K562 (cell line): ENCODE measurements at regions not wholly inside any gene's neighbourhood (a gene's known extent, or its start where the extent isn't known, plus 50 kb on each side); places are given as distances from the start of the nearest gene placed in this dataset.

Source experiments
- BCOR ChIP-seq: fragments of 450-650 bp; IDR thresholded peaks from 2 replicates; pipeline ENCODE4 v1.6.1; 2016
- HDAC2 ChIP-seq: fragments of 450-650 bp; IDR thresholded peaks from 2 replicates; pipeline ENCODE4 v1.6.1; 2016; ENCODE audit warnings: mild to moderate bottlenecking
- KAT2B ChIP-seq: IDR thresholded peaks from one replicate; pipeline ENCODE4 v1.6.1; 2012; ENCODE audit warnings: low read depth, mild to moderate bottlenecking, control low read depth, inconsistent platforms, low read length, moderate library complexity
- PCBP1 ChIP-seq: fragments of 200-400 bp; formaldehyde crosslinking; IDR thresholded peaks from 2 replicates; pipeline ENCODE4 v1.6.1; 2018; ENCODE audit warnings: mild to moderate bottlenecking, low read depth, low read length; ENCODE audit not compliant: poor library complexity, severe bottlenecking
- RBM17 ChIP-seq: fragments of 200-400 bp; formaldehyde crosslinking; IDR thresholded peaks from 2 replicates; pipeline ENCODE4 v1.6.1; 2017; ENCODE audit warnings: low read depth, mild to moderate bottlenecking, low read length, borderline replicate concordance
- RBM25 ChIP-seq: fragments of 200-400 bp; formaldehyde crosslinking; IDR thresholded peaks from 2 replicates; pipeline ENCODE4 v1.6.1; 2018; ENCODE audit warnings: low read length, low read depth, moderate library complexity; ENCODE audit not compliant: severe bottlenecking
- RCOR1 ChIP-seq, 2 experiments: IDR thresholded peaks; 2 replicates each; pipeline ENCODE4 v1.6.1; 2012; ENCODE audit warnings: low read depth in 2 of 2, low read length in 2 of 2, borderline replicate concordance in 1 of 2, improper control_type of control experiment in 1 of 2
- SLC30A9 ChIP-seq: fragments of 250-450 bp; sonication (Bioruptor Pico); IDR thresholded peaks from 2 replicates; pipeline ENCODE4 v1.8.0; 2022; ENCODE audit warnings: mild to moderate bottlenecking, moderate library complexity
- SRSF1 ChIP-seq: fragments of 200-400 bp; formaldehyde crosslinking; IDR thresholded peaks from 2 replicates; pipeline ENCODE4 v1.6.1; 2017; ENCODE audit warnings: mild to moderate bottlenecking, low read depth, low read length, moderate library complexity
- ZNF12 ChIP-seq: sonication (generic); formaldehyde crosslinking; IDR thresholded peaks from 2 replicates; pipeline ENCODE4 v1.4.0; 2020; ENCODE audit warnings: mild to moderate bottlenecking, missing genetic modification reagents
- ZNF41 ChIP-seq: fragments of 250-450 bp; sonication (Bioruptor Pico); conservative IDR thresholded peaks from 2 replicates; pipeline ENCODE4 v1.4.0; 2020; ENCODE audit warnings: mild to moderate bottlenecking
- TF ChIP-seq, protein P1 (sequence below): fragments of 450-650 bp; IDR thresholded peaks from 2 replicates; pipeline ENCODE4 v1.6.1; 2018; ENCODE audit not compliant: partially characterized antibody

DNA sequence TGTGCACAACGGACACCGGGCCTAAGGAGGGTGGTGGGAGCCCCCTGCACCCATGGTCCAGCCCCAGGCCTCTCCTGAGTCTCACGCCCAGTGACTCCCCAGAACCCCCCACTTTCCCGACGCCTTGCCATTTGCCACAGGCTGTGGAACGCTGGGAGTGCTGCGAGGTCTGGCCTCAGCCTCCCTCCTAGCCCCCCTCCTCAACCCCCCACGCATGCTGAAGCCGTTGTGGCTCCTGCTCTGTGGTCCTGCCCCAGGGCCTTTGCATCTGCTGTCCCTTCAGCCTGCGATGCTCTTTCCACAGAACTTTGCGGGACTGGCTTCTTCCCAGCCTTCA is 226.0 kb upstream of the GSE1 start (continued):
- TF ChIP-seq SRSF1 (no peak), ZNF41 (CRISPR knock-in tag) (no peak), RBM25 (peak; percentile 63), PCBP1 (peak; percentile 51), RCOR1 (IDR thresholded peaks at IDR 0.05; ENCODE audit: borderline replicate concordance in 1 of 2, low read depth in 2 of 2, low read length in 2 of 2) (0 out of 4 replicates have a peak, but pooled peaks of 1 of the 2 experiments have one; percentile 24), RBM17 (no peak), ZNF12 (CRISPR knock-in tag) (no peak), KAT2B (no peak), BCOR (peak; percentile 73), SLC30A9 (CRISPR knock-in tag) (no peak), HDAC2 (peak; percentile 35; the same call in 1 of the 2 replicates)
- TF ChIP-seq, protein P1, sequence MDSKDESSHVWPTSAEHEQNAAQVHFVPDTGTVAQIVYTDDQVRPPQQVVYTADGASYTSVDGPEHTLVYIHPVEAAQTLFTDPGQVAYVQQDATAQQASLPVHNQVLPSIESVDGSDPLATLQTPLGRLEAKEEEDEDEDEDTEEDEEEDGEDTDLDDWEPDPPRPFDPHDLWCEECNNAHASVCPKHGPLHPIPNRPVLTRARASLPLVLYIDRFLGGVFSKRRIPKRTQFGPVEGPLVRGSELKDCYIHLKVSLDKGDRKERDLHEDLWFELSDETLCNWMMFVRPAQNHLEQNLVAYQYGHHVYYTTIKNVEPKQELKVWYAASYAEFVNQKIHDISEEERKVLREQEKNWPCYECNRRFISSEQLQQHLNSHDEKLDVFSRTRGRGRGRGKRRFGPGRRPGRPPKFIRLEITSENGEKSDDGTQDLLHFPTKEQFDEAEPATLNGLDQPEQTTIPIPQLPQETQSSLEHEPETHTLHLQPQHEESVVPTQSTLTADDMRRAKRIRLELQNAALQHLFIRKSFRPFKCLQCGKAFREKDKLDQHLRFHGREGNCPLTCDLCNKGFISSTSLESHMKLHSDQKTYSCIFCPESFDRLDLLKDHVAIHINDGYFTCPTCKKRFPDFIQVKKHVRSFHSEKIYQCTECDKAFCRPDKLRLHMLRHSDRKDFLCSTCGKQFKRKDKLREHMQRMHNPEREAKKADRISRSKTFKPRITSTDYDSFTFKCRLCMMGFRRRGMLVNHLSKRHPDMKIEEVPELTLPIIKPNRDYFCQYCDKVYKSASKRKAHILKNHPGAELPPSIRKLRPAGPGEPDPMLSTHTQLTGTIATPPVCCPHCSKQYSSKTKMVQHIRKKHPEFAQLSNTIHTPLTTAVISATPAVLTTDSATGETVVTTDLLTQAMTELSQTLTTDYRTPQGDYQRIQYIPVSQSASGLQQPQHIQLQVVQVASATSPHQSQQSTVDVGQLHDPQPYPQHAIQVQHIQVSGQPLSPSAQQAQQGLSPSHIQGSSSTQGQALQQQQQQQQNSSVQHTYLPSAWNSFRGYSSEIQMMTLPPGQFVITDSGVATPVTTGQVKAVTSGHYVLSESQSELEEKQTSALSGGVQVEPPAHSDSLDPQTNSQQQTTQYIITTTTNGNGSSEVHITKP, result no peak
